Femur (tissue), 1 donor: ENCODE measurements at regions not wholly inside any gene's neighbourhood (a gene's known extent, or its start where the extent isn't known, plus 50 kb on each side); places are given as distances from the start of the nearest gene placed in this dataset.

Experiments used
- DNase-seq: peaks from one replicate; pipeline ENCODE4 v3.0.0-alpha.2; 2017

DNA sequence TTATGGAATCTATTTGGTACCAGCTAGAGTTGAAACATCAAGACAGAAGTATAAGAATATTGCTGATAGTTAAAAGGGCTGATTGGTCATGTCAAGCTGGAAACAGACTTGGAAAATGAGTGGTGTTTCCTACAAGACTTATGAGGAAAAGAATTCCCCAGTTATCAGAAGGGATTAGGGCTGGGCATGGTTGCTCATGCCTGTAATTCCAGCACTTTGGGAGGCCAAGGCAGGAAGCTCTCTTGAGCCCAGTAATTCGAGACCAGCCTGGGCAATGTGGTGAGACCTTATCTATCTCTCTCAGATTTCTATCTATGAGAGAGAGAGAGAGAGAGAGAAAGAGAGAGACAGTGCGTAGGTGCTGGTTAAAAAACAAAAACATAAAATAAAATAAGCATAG lies 139.5 kb upstream of the PMFBP1 start:
- DNase-seq, result no peak

DNA sequence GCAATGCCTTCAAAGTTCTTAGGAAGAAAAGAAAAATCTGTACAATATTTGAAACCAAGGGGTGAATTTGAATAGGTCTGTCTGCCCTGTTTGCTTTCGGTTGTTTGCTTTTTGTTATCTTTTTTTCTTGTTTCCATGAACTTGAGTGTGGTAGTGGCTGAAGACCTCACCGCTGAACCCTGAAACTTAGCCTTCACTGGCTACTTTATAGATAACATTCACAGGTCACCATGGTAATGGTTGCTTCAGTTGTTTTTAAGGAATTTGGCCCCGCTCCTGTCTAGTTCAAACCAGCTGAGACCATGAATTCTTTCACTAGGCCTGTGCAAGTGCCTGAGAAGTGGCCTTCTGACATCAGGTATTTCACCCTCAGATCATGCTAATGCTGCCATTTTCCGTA lies 137.0 kb upstream of the PMFBP1 start:
- no peak for DNase-seq

DNA sequence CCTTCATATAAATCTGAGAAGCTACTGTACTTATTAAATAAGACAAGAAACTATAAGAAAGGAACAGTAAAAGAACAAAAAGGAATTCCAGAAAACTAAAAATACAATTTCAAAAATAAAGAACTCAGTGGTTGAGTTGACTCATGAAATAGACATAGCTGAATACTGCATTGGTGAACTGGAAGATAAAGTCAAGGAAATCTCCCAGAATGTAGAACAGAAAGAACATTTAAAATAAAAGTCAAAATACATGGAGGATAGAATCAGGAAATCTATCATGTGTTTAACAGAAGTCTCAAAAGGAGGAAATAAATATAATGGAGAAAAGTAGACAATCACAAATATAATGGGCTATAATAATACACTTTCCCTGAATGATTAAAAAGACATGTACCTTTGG lies 136.4 kb upstream of the PMFBP1 start:
- no peak for DNase-seq

DNA sequence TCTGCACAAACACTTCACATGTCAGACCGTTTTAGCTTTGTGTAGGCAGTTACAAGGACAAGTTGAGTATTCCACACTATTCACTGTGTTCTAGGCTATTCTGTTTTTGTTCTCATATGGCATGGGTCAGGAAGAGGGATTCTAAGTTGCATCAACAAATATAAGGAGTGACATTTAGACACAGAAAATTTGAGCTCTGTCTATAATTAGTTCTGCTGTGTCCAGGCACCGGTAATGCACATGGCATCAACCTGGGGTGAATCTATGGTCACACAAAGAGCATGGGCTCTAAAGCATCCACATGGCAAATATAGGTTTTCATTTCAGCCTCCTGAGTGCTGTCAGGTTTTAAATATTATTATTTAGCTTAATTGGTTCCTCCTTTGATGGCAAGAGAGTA lies 130.4 kb upstream of the PMFBP1 start:
- DNase-seq, result no peak

DNA sequence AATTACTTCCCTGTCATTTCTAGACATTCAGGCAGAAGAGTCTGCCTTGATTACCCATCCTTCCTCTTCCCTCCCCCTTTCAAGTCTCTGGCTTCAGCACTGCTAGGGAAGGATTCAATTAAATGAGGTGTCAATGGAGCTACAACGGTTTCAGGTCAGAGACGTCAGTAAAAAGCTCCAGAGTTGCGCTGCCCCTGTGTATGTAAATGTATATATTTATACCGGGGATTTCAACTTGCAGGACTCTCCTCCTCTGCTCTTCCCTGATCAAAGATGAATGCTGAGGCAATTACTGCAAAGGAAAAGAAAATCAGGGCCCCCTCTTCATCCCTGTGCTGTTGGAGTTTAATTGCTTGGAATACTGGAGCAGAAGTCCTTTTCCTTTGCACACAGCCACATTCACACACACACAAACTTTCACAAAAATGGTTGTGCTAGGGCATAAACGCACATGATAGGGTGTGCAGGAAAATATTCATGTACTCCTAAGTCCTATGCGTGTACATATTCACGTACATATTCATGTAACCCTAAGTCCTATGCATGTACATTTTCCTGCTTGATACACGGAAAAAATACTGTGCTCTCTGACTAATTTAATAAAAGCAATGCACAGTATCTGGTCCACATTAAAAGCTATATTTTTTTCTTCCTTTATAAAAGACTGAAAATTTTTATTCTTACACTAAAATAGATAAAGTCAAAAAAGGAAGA lies 129.7 kb upstream of the PMFBP1 start:
- no peak for DNase-seq

DNA sequence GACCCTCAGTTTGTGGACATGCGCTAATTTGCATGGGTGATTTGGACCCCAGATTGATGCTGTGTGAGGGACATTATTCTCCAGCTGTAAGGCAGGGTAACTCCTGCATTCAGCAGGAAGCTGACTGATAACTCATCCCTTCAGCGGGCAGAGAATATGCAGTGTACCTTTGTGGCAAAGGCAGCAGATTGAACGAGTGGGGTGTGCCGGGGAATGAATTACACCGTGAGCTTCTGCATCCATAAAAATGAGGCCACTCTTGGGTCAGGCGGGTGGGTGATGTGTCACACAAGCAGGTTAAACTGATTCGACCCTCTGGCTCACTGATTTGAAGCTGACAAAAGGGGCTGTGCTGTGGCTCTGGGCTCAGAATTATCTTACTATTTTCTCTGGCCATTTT lies 128.9 kb upstream of the PMFBP1 start:
- DNase-seq, result no peak

DNA sequence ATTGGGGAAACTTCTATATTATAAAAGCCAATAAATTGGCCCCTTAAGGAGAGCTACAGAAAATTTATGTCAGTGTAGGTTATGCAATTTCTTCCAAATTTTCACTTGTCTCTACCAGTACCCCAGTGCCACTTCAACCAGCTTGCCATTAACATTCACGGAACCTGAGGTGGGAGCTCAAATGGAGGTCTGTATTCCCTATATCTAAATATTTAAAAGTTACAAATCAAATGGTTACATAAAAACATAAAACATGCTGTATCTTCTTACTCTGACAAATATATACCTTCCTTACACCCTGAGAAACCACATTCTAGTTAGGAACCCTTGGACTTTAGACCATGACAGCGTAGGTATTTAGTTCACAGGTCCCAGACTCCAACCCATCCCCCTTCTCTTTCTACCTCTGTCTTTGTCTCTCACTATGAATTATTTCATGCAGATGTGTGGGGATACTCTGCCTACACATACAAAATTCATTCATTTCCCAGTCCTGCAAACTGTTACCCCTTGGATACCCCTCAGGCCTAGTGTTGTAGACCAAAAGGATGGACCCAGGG lies 127.8 kb upstream of the PMFBP1 start:
- DNase-seq, result no peak

DNA sequence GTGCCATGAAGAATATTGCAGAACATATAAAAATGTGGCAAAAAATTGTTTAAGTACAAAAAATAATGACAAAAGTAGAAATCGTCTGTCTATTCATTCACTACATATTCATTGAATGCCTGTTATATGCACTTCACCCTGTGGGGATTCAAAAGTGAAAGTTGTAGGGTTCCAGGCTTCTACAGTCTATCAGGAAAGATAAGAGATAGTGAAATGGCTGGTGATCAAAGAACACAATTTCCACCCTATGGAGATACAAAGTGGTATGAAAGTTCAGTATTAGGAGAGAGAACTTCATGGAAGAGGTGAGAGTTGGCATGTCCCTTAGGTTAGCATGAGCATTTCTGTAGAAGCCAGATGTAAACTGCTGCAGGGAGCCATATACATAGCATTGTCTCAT lies 127.0 kb upstream of the PMFBP1 start:
- no peak for DNase-seq

DNA sequence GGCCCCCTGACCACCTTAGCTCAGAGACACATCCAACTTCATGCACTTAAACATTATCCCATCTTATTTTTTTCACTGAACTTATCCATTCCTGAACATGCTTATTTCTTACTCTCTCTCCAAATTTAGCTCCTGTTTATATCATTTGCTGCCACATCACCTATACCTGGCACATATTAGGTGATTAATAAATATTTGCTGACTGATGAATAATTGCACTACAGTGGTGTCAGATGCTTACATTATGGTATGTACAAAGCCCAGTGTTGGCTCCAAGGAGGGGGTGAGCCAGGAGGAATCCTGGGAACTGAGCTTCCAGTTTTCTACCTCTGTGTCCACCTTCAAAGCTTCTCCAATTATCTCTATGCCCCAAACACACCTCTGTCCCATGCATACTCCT lies 124.0 kb upstream of the PMFBP1 start:
- no peak for DNase-seq

DNA sequence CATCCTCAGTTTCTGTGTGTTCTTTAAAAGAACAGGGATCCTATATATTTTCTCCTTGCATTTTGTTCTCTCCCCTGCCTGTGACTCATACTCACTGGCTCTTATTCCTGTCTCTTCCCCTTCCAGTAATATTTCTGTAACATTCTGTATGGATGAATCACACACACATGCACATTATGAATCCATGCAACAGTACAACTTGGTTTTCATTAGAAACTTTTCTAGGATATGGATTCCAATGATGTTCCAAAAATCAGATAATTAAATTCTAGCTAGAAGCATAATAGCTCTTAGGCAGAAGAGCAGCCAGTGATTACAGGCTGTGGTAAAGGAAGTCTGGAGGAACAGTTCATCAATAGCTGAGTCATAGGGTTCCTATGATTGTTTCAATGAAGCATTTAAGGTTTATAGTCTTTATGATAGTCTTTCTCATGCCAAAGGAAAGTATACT lies 119.6 kb upstream of the PMFBP1 start:
- DNase-seq, result no peak

DNA sequence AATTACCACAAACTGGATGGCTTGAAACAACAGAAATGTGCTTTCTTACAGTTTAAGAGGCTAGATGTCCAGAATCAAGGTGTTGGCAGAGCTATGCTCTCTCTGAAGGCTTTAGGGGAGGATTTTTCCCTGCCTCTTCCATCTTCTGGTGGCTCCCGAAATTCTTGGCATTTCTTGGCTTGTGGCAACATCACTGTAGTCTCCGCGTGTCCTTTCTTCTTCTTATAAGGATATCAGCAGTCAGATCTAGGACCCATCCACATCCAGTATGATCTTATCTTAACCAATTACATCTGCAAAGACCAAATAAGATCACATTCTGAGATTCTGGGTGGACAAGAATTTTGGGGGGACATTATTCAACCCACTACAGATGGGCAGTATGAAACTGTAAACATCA lies 119.2 kb upstream of the PMFBP1 start:
- DNase-seq, result no peak

DNA sequence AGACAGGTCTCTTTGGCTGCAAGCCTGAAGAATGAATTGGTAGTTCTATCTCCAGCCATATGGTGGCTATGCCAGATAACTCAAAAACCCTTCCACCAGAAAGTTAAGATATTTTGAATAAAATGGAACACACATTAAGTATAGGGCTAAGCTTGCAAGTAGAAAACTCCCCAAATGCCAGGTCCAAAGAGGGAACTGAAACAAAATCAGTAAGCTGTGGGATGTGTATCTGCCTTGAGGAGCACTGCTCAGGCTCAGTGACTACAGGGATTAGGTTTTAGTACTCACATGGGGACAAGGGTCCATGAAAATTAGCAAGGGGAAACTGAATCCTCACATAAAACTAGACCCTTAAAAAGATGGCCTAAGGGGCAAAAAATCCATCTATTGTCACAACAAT lies 115.7 kb upstream of the PMFBP1 start:
- DNase-seq, result no peak

DNA sequence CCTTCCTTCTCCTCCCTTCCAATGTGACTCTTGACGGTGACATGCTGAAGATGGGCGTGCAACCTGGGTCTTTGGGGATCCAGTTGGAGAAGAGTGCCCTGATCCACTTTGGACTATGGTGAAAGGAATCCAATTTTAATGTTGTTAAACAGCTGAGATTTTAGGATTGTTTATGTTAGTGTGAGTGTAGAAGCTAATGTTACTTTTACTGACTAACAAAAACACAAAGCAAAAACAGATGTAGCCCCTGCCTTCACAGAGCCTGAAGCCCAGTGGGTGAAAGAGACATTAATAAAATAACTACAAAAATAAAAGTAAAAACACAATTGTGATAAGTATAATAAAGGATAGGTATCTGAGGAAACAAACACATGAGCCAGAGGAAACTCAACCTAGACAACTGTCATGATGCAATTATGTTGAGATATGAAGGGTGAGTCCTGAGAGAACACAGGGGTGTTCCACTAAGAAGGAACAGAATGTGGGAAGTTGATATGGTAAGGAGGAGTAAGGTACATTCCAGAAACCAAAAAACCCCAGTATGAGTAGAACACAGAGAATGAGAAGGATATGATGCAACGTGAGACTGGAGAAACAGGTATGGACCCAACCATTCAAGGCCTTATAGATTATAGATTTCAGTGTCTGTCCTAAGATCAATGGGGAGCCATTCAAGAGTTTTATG lies 115.1 kb upstream of the PMFBP1 start:
- DNase-seq, result no peak

DNA sequence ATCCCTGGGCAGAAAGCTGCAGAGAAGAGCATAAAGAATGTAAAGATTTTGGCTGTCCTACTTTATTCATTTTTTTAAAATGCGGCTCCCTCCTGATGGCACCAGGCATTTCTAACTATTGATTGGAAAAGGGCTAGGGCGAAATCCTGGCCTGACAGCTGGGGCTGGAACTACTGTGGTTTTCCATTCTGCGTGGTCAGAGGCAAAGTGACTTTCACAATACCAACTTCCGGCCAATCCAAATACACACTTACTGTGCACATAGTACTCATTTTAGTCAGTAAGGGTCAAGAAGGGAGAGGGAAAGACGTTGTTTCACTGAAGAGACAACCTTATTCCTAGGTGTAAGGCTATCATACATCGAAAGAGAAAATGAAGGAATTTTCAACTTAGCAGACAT lies 113.8 kb upstream of the PMFBP1 start:
- DNase-seq, result no peak

DNA sequence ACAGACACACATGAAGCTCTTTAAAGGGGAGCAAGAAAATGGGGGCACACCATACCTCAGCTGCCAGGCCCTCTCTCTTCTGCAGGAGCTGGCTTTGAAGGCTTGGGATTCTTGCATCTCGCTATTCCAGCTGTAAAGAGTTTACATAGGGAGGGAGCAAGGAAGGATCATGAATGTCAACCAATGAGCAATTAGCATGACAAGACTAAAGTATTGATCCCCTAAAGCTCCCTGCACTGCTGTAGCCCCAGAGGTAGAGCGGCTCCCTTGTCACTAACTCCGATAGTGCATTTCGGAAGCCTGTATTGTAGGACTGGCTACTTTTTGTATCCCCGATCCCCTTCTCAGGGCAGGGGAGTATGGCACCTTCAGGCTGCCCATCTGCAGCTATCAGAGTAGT lies 113.4 kb upstream of the PMFBP1 start:
- DNase-seq, result no peak

DNA sequence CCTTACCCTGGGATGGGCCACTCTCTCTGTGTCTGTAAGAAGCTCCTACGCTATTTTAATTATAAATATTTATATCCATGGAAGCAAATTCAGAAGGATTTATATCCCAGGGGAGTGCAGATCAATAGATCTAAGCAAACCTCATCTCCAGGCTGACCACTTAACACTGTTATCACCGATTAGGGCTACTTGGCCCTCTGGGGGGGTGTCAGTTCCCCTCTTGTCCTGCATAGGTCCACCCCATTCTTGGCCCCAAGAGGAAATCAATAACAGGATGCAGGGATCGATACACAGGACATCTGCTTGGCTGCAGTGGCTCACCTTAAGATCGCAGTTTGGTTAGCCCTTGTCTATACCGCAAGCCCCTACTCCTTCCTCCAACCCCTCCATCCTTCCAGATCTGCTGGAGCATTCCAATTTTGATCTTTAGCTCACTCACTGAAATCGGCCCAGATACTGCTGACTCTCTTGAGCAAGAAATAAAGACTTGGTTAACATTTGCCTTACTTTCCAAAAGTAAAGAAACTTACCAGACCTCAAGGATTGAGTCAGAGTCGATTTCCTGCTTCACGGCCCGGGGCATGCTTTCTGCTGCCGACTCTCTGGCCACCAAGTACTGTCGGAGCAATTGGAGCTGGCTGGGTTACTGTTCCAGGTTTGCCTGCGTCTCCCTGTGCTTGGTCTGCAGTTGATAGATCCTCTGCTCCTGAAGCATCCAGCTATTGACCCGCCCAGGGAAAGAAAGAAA lies 112.3 kb upstream of the PMFBP1 start:
- no peak for DNase-seq

DNA sequence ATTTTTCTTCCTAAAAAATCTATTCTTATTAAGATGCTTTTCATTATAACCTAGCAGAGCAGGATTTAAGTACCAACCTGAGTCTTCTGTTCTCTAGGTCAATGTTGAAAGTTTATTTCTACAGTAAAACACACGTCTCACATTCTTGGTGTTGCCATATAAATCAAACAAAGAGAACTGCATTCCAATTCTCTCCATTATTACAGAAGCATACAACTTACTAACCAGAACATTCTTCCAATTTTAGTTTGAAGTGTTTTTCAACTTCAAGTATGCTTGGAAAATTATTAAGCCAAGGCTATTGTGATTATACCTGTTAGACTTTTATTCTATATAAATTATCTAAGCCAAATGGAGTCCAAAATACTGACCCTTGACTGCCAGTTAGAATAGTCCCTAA lies 110.4 kb upstream of the PMFBP1 start:
- DNase-seq, result no peak

DNA sequence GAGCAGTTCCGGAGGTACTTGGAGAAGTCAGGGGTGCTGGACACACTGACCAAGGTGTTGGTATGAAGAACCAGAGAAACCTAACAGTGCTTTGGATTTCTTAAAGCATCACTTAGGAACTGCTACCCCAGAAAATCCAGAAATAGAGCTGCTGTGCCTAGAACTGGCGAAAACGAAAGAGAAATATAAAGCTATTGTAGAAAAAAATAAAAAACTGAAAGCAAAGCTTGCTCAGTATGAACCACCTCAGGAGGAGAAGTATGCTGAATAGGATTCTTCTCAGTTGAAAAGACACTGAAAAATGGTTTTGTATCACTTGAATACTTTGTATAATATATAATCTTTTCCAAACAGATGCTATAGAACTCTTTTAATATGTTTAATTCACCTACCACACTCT lies 106.3 kb upstream of the PMFBP1 start:
- no peak for DNase-seq

DNA sequence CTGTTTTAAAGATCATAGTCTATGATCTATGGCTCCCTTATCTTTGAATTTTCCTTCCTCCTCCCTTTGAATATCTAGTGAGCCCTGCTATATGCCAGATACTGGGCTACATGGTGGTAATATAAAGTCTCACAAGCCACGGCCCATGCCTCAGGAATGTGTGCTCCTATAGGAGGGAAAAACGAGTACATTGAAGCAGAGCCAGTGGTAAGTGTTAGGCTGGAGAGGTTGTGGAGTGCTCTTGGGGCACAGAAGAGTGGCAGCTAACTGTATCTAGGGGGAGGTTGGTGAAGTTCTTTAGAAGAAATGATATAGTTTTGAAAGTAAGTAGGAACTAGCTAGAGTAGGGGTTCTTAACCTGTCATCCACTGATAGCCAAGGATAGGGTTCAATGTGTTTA lies 105.8 kb upstream of the PMFBP1 start:
- DNase-seq, result no peak

DNA sequence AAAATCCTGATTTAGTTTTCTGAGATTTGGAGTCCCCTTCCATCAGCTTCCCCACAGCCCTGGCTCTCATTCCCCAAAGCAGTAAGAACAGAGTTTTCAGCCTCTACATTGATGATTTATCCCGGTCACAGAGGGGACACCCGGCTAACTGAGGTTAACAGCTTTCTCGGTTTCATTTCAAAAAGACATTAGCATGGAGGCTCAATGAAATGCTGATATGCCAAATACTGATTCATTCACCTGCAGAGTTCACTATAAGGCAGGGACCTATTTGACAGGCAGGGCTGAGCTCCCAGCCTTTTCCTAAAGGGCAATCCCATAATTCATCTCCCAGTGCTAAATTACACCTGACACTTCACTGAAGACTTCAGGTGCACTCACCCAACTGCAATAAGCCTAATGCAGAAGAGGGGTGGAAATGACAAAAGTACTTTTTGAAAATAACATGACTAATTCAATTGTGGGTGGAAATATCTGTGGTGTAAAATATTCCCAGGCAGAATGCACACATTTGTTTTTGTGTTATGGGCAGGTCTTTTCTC lies 99.8 kb upstream of the PMFBP1 start:
- no peak for DNase-seq

DNA sequence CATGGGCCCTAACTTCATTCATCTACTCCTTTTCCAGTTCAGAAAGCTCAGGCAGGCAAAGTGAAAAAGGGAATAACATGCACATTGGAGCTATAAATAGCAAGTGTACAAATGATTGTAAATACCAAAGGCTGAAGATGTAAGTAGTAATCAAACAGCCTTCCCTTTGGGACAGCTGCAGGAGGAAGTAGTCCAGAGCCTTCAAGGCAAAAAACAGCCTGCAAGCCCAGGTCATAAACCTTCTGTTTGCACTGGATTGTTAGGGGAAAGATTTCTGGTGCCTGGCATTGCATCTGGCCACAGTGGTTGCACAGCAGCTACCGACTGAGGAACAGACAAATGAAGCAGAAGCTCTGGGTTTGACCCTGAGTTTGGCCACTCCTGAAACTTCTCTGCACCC lies 98.6 kb upstream of the PMFBP1 start:
- no peak for DNase-seq

DNA sequence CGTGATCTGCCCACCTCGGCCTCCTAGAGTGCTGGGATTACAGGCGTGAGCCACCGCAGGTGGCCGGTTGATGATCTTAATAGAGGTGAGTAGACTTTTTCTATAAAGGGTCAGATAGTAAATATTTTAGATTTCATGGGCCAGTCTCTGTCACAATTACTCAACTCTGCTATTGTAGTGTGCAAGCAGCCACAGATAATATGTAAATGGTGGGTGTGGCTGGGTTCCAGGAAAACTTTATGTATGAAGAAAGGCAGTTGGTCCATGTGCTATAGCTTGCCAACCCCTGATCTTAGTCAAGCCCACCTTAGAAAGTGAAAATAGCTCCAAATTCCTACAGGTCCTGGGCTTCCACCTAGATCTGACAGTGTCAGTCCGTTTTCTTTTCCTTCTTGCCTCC lies 94.9 kb upstream of the PMFBP1 start:
- DNase-seq, result no peak

DNA sequence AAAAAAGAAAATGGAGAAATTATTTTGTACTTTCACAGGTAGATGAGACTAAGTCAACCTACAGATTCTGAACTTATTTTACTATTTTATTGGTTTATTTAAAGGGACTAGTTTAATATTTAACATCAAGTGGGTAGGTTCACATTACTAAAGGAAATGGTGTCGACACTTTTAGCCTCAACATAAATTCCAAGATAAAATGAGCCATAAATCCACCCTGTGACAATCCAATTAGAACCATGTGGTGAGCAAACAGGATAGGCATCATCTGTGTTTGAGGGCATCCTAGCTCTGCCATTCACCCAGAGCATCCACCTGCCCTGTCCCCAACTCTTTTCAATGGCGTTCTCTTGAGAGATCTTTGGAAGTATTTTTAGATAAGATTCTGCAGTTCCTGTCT lies 92.8 kb upstream of the PMFBP1 start:
- DNase-seq, result no peak

DNA sequence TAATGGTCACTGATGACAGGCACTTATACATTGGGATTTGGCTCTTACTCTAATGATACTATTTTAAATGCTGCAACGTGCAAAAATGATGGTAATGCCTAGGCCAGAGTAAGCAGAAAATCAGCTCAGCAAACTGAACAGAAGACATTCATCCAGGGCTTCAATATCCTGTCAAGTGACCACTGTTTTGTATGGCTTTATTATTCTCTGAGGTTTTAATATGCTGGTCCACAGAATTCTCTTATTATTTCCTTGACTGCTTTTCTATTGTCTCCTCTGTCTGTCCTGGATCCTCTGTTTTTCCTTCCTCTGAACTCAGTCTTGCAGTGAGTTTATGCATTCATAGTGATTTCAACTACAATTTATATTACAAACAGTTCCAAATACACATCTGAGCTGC lies 90.8 kb upstream of the PMFBP1 start:
- DNase-seq, result no peak
